HFF-Myc (cell line): ENCODE measurements at regions not wholly inside any gene's neighbourhood (a gene's known extent, or its start where the extent isn't known, plus 50 kb on each side); places are given as distances from the start of the nearest gene placed in this dataset.

ENCODE experiments used
- DNase-seq: peaks from one replicate; pipeline ENCODE4 v3.0.0-alpha.2; 2011; ENCODE audit warnings: low read depth; ENCODE audit errors: extremely low read depth
- H3K4me3 ChIP-seq: replicated peaks from 2 replicates; pipeline ENCODE4 v1.5.1; 2011; ENCODE audit warnings: low read depth, mild to moderate bottlenecking, control low read depth, low read length
- CTCF ChIP-seq: IDR thresholded peaks from 2 replicates; pipeline ENCODE4 v1.5.1; 2012; ENCODE audit warnings: mild to moderate bottlenecking, low read depth, low read length, control low read depth; ENCODE audit errors: missing control alignments

- TF ChIP-seq CTCF = no peak
- DNase-seq = no peak
- no peak overlapping the region for H3K4me3 ChIP-seq
These were observed 457.2 kb downstream of the AJAP1 start for GRCh38 chr1:5111581-5111980.

- H3K4me3 ChIP-seq = no peak overlapping the region
- DNase-seq = no peak
- no peak for TF ChIP-seq CTCF
These were observed 456.1 kb downstream of the AJAP1 start for GRCh38 chr1:5110508-5110907.

- no peak for DNase-seq
- TF ChIP-seq CTCF = no peak
- no peak overlapping the region for H3K4me3 ChIP-seq
These were observed 455.2 kb downstream of the AJAP1 start for GRCh38 chr1:5109633-5110032.

GRCh38 chr1:5108740-5109139, 454.3 kb downstream of the AJAP1 start:
- TF ChIP-seq CTCF = no peak
- no peak for DNase-seq
- no peak overlapping the region for H3K4me3 ChIP-seq

GRCh38 chr1:5105744-5106143, 451.3 kb downstream of the AJAP1 start:
- no peak for TF ChIP-seq CTCF
- DNase-seq = no peak
- no peak overlapping the region for H3K4me3 ChIP-seq

- no peak overlapping the region for H3K4me3 ChIP-seq
- no peak for TF ChIP-seq CTCF
- no peak for DNase-seq
These were observed 445.1 kb downstream of the AJAP1 start for GRCh38 chr1:5099558-5099957.

GRCh38 chr1:5098981-5099385, 444.6 kb downstream of the AJAP1 start:
- H3K4me3 ChIP-seq = no peak overlapping the region
- TF ChIP-seq CTCF = no peak
- no peak for DNase-seq
